B cell (primary cell): ENCODE measurements at regions not wholly inside any gene's neighbourhood (a gene's known extent, or its start where the extent isn't known, plus 50 kb on each side); places are given as distances from the start of the nearest gene placed in this dataset.

Experiments used
- ATAC-seq: fragments of 200-7000 bp; cut with Tn5 transposase; one replicate; pipeline ENCODE4 v1.10.0; 2021; ENCODE audit warnings: low read depth, mild to moderate bottlenecking, moderate number of reproducible peaks, moderate library complexity
- CTCF ChIA-PET: fragments of 350-600 bp; sonication (Branson Sonifier 250); formaldehyde crosslinking; loops from one replicate; lab custom pipeline; 2021; ENCODE audit warnings: antibody characterized with exemption, inconsistent platforms; lab: Charles Lee
- POLR2A ChIA-PET: fragments of 350-600 bp; sonication (Branson Sonifier 250); formaldehyde crosslinking; loops from one replicate; lab custom pipeline; 2021; ENCODE audit warnings: antibody characterized with exemption; lab: Charles Lee
- DNase-seq: peaks from one replicate; pipeline ENCODE4 v3.0.0; 2013
- H2AFZ ChIP-seq: 2 replicates; pipeline ENCODE4 v1.6.1; 2012; ENCODE audit warnings: mild to moderate bottlenecking, low read depth, low read length; ENCODE audit not compliant: insufficient read depth, poor library complexity, severe bottlenecking
- H3K27ac ChIP-seq, 2 donors: 1 replicate in 1 of 2; 2 replicates in 1 of 2; pipeline ENCODE4 v1.5.1; 2012 to 2013; ENCODE audit warnings: low read length in 2 of 2, mild to moderate bottlenecking in 2 of 2, moderate library complexity in 1 of 2
- H3K27me3 ChIP-seq, 4 experiments: fragments of 200-600 bp in 1 of 4; sonication (generic) in 1 of 4; replicated peaks in 1 of 4; 1 replicate in 2 of 4; 2 replicates in 2 of 4; pipeline versions ENCODE4 v1.6.1 to v1.7.0; 2013 to 2016; ENCODE audit warnings: low read length in 3 of 4, mild to moderate bottlenecking in 2 of 4, mixed read lengths in 1 of 4, moderate library complexity in 1 of 4; ENCODE audit not compliant: insufficient read depth in 4 of 4, control insufficient read depth in 3 of 4; ENCODE audit errors: control extremely low read depth in 1 of 4
- H3K36me3 ChIP-seq, 2 experiments: replicated peaks in 1 of 2; 1 replicate in 1 of 2; 2 replicates in 1 of 2; pipeline versions ENCODE4 v1.6.1 to v1.7.1; 2013; ENCODE audit warnings: low read length in 1 of 2; ENCODE audit not compliant: insufficient read depth in 2 of 2, control insufficient read depth in 1 of 2; ENCODE audit errors: control extremely low read depth in 1 of 2, extremely low read depth in 1 of 2
- H3K4me1 ChIP-seq, 2 donors: fragments of 200-600 bp in 1 of 2; sonication (generic) in 1 of 2; 1 replicate in 1 of 2; 2 replicates in 1 of 2; pipeline versions ENCODE4 v1.5.1 to v1.6.1; 2013 to 2017; ENCODE audit warnings: low read length in 2 of 2; ENCODE audit not compliant: control insufficient read depth in 2 of 2, insufficient read depth in 2 of 2
- H3K4me2 ChIP-seq: replicated peaks from 2 replicates; pipeline ENCODE3; 2012; ENCODE audit warnings: mild to moderate bottlenecking, low read depth, low read length; ENCODE audit not compliant: poor library complexity, severe bottlenecking
- H3K4me3 ChIP-seq, 5 experiments: fragments of 200-600 bp in 1 of 5; sonication (generic) in 1 of 5; 1 replicate in 3 of 5; 2 replicates in 2 of 5; pipeline versions ENCODE4 v1.5.1 to v1.7.0; 2011 to 2016; ENCODE audit warnings: low read length in 4 of 5, mild to moderate bottlenecking in 4 of 5, low read depth in 2 of 5, control low read depth in 1 of 5, moderate library complexity in 1 of 5; ENCODE audit not compliant: insufficient read depth in 1 of 5; ENCODE audit errors: control extremely low read depth in 1 of 5, extremely low read depth in 1 of 5
- H3K79me2 ChIP-seq: fragments of 200-600 bp; sonication (generic); one replicate; pipeline ENCODE4 v1.6.0; 2016; ENCODE audit warnings: low read length; ENCODE audit not compliant: control insufficient read depth, insufficient read depth
- H3K9ac ChIP-seq: fragments of 200-600 bp; sonication (generic); 2 replicates; pipeline ENCODE4 v1.6.1; 2017; ENCODE audit warnings: mild to moderate bottlenecking, low read length, moderate library complexity
- H3K9me3 ChIP-seq, 3 donors: one replicate each; pipeline versions ENCODE4 v1.6.1 to v1.7.1; 2013; ENCODE audit warnings: low read length in 2 of 3; ENCODE audit not compliant: control insufficient read depth in 2 of 3, insufficient read depth in 1 of 3; ENCODE audit errors: control extremely low read depth in 1 of 3
- H4K20me1 ChIP-seq: 2 replicates; pipeline ENCODE4 v1.6.0; 2012; ENCODE audit warnings: mild to moderate bottlenecking, low read length; ENCODE audit not compliant: insufficient read depth, control insufficient read depth, poor library complexity, severe bottlenecking
- H3K27ac Mint-ChIP-seq: one replicate; pipeline ENCODE4 v1.8.0; 2021; ENCODE audit warnings: mixed read lengths
- H3K27me3 Mint-ChIP-seq: one replicate; pipeline ENCODE4 v1.8.0; 2021; ENCODE audit warnings: mixed read lengths
- H3K4me1 Mint-ChIP-seq: one replicate; pipeline ENCODE4 v1.8.0; 2021; ENCODE audit warnings: mixed read lengths
- H3K4me3 Mint-ChIP-seq: one replicate; pipeline ENCODE4 v1.8.0; 2021; ENCODE audit warnings: mixed read lengths
- H3K9me3 Mint-ChIP-seq: one replicate; pipeline ENCODE4 v1.8.0; 2022; ENCODE audit warnings: mixed read lengths; ENCODE audit not compliant: insufficient read depth
- CTCF ChIP-seq: fragments of 200-600 bp; IDR thresholded peaks from one replicate; pipeline ENCODE4 v1.8.0; 2022; ENCODE audit warnings: antibody characterized with exemption, mild to moderate bottlenecking
- EZH2 ChIP-seq: IDR thresholded peaks from 2 replicates; pipeline ENCODE4 v1.6.1; 2012; ENCODE audit warnings: borderline replicate concordance, low read depth, mild to moderate bottlenecking, moderate library complexity, low read length; ENCODE audit not compliant: insufficient read depth, poor library complexity, severe bottlenecking
- WGBS: methylation state at CpG from one replicate; pipeline ENCODE4 v1.1.5; 2013; ENCODE audit warnings: missing lambda C conversion rate; ENCODE audit not compliant: insufficient coverage; 5-methylcytosine and 5-hydroxymethylcytosine counted together
- intact Hi-C: fragments of 100-400 bp; cut with micrococcal nuclease; formaldehyde crosslinking; loops from one replicate; pipeline ENCODE4 v1.10.0; 2022

- ChIA-PET POLR2A (no interaction called here), CTCF (no interaction called here)
- 69% methylated on average over 7 of the region's 12 CpGs for WGBS
- Histone ChIP-seq H3K27ac (no peak overlapping the region), H3K9me3 (no peaks in the 10 kb centered on the region), H3K4me1 (no peaks in the 10 kb centered on the region), H3K36me3 (no peaks in the 10 kb centered on the region), H3K4me2 (no peak overlapping the region), H3K4me3 (no peak overlapping the region), H2AFZ (no peak overlapping the region), H3K79me2 (no peaks in the 10 kb centered on the region), H3K27me3 (peaks cover 0 to 3% (median 0%) of the 10 kb centered on the region in 4 experiments), H4K20me1 (no peaks in the 10 kb centered on the region), H3K9ac (no peak overlapping the region)
- ATAC-seq = no peak
- intact Hi-C loops = no loop called here
- Mint-ChIP-seq H3K27me3 (peaks cover 18% of the 10 kb centered on the region), H3K9me3 (no peaks in the 10 kb centered on the region), H3K27ac (no peak overlapping the region), H3K4me3 (no peak overlapping the region), H3K4me1 (no peaks in the 10 kb centered on the region)
- no peak for TF ChIP-seq EZH2
- no peak for TF ChIP-seq CTCF
- no peak for DNase-seq
Observed at GRCh38 chr1:90550626-90551406, 166.3 kb downstream of the BARHL2 start.

GRCh38 chr1:90544356-90544755, 172.7 kb downstream of the BARHL2 start:
- no CpG with 5 or more reads among the region's 4 CpGs for WGBS
- intact Hi-C loops = no loop called here
- ChIA-PET CTCF (no interaction called here), POLR2A (no interaction called here)
- Histone ChIP-seq H4K20me1 (no peaks in the 10 kb centered on the region), H3K9ac (no peak overlapping the region), H3K27me3 (no peaks in the 10 kb centered on the region), H3K79me2 (no peaks in the 10 kb centered on the region), H3K4me1 (no peaks in the 10 kb centered on the region), H3K4me3 (no peak overlapping the region), H3K9me3 (peaks cover 0 to 1% (median 0%) of the 10 kb centered on the region in 3 donors), H3K36me3 (no peaks in the 10 kb centered on the region), H3K4me2 (no peak overlapping the region), H3K27ac (no peak overlapping the region), H2AFZ (no peak overlapping the region)
- H3K4me3 Mint-ChIP-seq = no peak overlapping the region
- no peaks in the 10 kb centered on the region for H3K9me3 Mint-ChIP-seq
- H3K27ac Mint-ChIP-seq = no peak overlapping the region
- DNase-seq = no peak
- no peaks in the 10 kb centered on the region for H3K4me1 Mint-ChIP-seq
- no peak for ATAC-seq
- TF ChIP-seq CTCF (no peak), EZH2 (no peak)
- peaks cover 4% of the 10 kb centered on the region for H3K27me3 Mint-ChIP-seq
